GM23248 (cell line): ENCODE measurements at regions not wholly inside any gene's neighbourhood (a gene's known extent, or its start where the extent isn't known, plus 50 kb on each side); places are given as distances from the start of the nearest gene placed in this dataset.
"Not testable (repeated sequence)": the region's sequence is repeated elsewhere in the genome, so short reads cannot be mapped to it uniquely, and the experiment has no call there.

Experiments
- DNase-seq: peaks from one replicate; pipeline ENCODE4 v3.0.0-alpha.2; 2015
- H2AFZ ChIP-seq: fragments of 200-600 bp; sonication (generic); 2 replicates; pipeline ENCODE4 v1.6.1; 2016; ENCODE audit warnings: antibody characterized with exemption
- H3F3A ChIP-seq: fragments of 200-600 bp; sonication (generic); 2 replicates; pipeline ENCODE4 v1.6.1; 2016; ENCODE audit warnings: mild to moderate bottlenecking, antibody characterized with exemption, mixed run types; ENCODE audit not compliant: insufficient read depth
- H3K27ac ChIP-seq: fragments of 200-600 bp; sonication (generic); 2 replicates; pipeline ENCODE4 v1.5.1; 2016; ENCODE audit warnings: mild to moderate bottlenecking
- H3K27me3 ChIP-seq: fragments of 200-600 bp; sonication (generic); replicated peaks from 2 replicates; pipeline ENCODE4 v1.6.1; 2016; ENCODE audit warnings: mild to moderate bottlenecking; ENCODE audit not compliant: insufficient read depth
- H3K36me3 ChIP-seq: fragments of 200-600 bp; sonication (generic); 2 replicates; pipeline ENCODE4 v1.6.1; 2016; ENCODE audit warnings: low read depth, mild to moderate bottlenecking
- H3K4me1 ChIP-seq: fragments of 200-600 bp; sonication (generic); 2 replicates; pipeline ENCODE4 v1.6.1; 2016; ENCODE audit warnings: mild to moderate bottlenecking; ENCODE audit not compliant: insufficient read depth
- H3K4me2 ChIP-seq: fragments of 200-600 bp; sonication (generic); one replicate; pipeline ENCODE4 v1.6.1; 2016; ENCODE audit warnings: mild to moderate bottlenecking; ENCODE audit not compliant: unreplicated experiment
- H3K4me3 ChIP-seq: fragments of 200-600 bp; sonication (generic); 2 replicates; pipeline ENCODE4 v1.5.1; 2016; ENCODE audit warnings: mild to moderate bottlenecking
- H3K79me2 ChIP-seq: fragments of 200-600 bp; sonication (generic); 2 replicates; pipeline ENCODE4 v1.6.1; 2016; ENCODE audit warnings: mild to moderate bottlenecking; ENCODE audit not compliant: insufficient read depth
- H3K9ac ChIP-seq: fragments of 200-600 bp; sonication (generic); 2 replicates; pipeline ENCODE4 v1.6.1; 2016; ENCODE audit warnings: mild to moderate bottlenecking
- H3K9me2 ChIP-seq: fragments of 200-600 bp; sonication (generic); 2 replicates; pipeline ENCODE4 v1.6.1; 2016; ENCODE audit warnings: mixed run types, mild to moderate bottlenecking, moderate library complexity; ENCODE audit not compliant: insufficient read depth
- H3K9me3 ChIP-seq: fragments of 200-600 bp; sonication (generic); one replicate; pipeline ENCODE4 v1.6.1; 2017; ENCODE audit warnings: low read depth
- H4K20me1 ChIP-seq: fragments of 200-600 bp; sonication (generic); 2 replicates; pipeline ENCODE4 v1.6.0; 2016; ENCODE audit not compliant: insufficient read depth
- EZH2 ChIP-seq: fragments of 200-600 bp; sonication (generic); IDR thresholded peaks from 2 replicates; pipeline ENCODE4 v1.6.1; 2018; ENCODE audit warnings: antibody characterized with exemption, mild to moderate bottlenecking; ENCODE audit not compliant: insufficient read depth, poor library complexity, severe bottlenecking
- EZH2phosphoT487 ChIP-seq: fragments of 200-600 bp; sonication (generic); IDR thresholded peaks from 2 replicates; pipeline ENCODE4 v1.6.1; 2018; ENCODE audit warnings: antibody characterized with exemption, moderate library complexity, mild to moderate bottlenecking, low read depth; ENCODE audit not compliant: insufficient read depth
- WGBS, 2 experiments: methylation state at CpG; one replicate each; pipeline ENCODE4 v1.1.6; 2015 to 2017; ENCODE audit warnings: low lambda C conversion rate in 2 of 2, low coverage in 1 of 2; ENCODE audit errors: missing lambda C conversion rate in 2 of 2; 5-methylcytosine and 5-hydroxymethylcytosine counted together
- in situ Hi-C: fragments of 300-500 bp; cut with MboI; formaldehyde crosslinking; loops from 2 replicates; pipeline ENCODE4 v1.15.0; 2020

DNA sequence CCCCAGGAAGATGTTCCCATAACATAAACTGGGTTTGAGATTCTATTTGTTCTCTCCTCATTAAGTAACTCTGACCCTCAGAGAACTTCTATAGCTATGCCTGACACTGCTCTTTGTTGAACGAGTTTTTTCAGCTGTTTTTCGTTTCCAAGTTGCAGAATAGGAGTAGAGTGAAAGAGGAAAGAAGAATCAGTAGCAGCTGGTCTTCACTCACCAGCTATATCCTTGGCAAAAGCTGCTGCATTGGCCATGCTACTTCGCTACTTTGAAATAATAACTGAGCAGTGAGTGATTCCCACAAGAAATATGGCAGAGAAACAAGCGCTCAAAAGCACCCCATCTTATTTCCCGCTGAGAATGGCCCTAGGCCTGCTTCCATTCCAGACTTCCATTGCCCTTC is 329.0 kb downstream of the ISL1 start:
- Histone ChIP-seq H3K4me3 (no peak overlapping the region), H3K27ac (no peak overlapping the region), H3K4me2 (no peak overlapping the region), H3F3A (no peaks in the 10 kb centered on the region), H3K4me1 (no peaks in the 10 kb centered on the region), H3K27me3 (no peaks in the 10 kb centered on the region), H4K20me1 (no peaks in the 10 kb centered on the region), H3K79me2 (no peaks in the 10 kb centered on the region), H3K9ac (no peak overlapping the region), H3K36me3 (no peaks in the 10 kb centered on the region), H2AFZ (no peak overlapping the region), H3K9me3 (no peaks in the 10 kb centered on the region), H3K9me2 (no peaks in the 10 kb centered on the region)
- TF ChIP-seq EZH2 (no peak), EZH2phosphoT487 (no peak)
- no peak for DNase-seq
- WGBS, 2 experiments = 9 to 11% methylated on average over 5 of the region's 5 CpGs
- in situ Hi-C loops = no loop called here

GRCh38 chr5:51715445-51715844 is 332.2 kb downstream of the ISL1 start:
- H3K27me3 ChIP-seq, H3K9me2 ChIP-seq, H3F3A ChIP-seq, DNase-seq, H3K9ac ChIP-seq, H3K4me1 ChIP-seq, H4K20me1 ChIP-seq, H3K4me2 ChIP-seq, H2AFZ ChIP-seq, H3K36me3 ChIP-seq, H3K79me2 ChIP-seq, H3K9me3 ChIP-seq, in situ Hi-C loops, H3K4me3 ChIP-seq, H3K27ac ChIP-seq: not testable (repeated sequence)
- 13 to 37% methylated on average over 2 of the region's 2 CpGs for WGBS, 2 experiments

- no peak overlapping the region for H3K9ac ChIP-seq
- H2AFZ ChIP-seq = no peak overlapping the region
- no peaks in the 10 kb centered on the region for H3K9me2 ChIP-seq
- H3K79me2 ChIP-seq = no peaks in the 10 kb centered on the region
- TF ChIP-seq EZH2 = no peak
- no peak for TF ChIP-seq EZH2phosphoT487
- H3K9me3 ChIP-seq = no peaks in the 10 kb centered on the region
- in situ Hi-C loops = no loop called here
- no peak overlapping the region for H3K27ac ChIP-seq
- H3K27me3 ChIP-seq = no peaks in the 10 kb centered on the region
- no peak overlapping the region for H3K4me3 ChIP-seq
- WGBS, 2 experiments = 3 to 6% methylated on average over 2 of the region's 2 CpGs
- no peak for DNase-seq
- H3K4me1 ChIP-seq = no peaks in the 10 kb centered on the region
- no peaks in the 10 kb centered on the region for H3K36me3 ChIP-seq
- no peaks in the 10 kb centered on the region for H3F3A ChIP-seq
- H3K4me2 ChIP-seq = no peak overlapping the region
- no peaks in the 10 kb centered on the region for H4K20me1 ChIP-seq
Measured at GRCh38 chr5:51731421-51732029, 348.3 kb downstream of the ISL1 start.

DNA sequence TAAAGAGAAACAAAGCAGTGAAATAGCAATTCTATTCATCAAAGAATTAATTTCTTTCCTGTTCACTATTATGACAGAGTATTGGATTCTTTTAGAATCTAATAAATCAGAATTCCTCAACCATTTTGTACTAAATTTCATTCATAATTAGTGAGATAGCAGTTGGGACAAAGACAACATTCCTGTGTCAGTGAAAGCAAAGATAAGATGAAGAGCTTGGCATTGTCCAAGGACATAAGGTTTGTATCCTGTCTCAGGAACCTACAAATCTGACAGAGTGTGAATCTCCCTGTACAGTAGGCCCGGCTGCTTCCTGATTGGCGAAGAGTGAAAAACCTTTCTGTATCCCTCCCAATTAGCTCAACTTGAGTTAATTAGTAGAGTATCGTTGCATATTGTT is 349.1 kb downstream of the ISL1 start:
- Histone ChIP-seq H3K4me3 (no peak overlapping the region), H3K36me3 (no peaks in the 10 kb centered on the region), H3F3A (no peaks in the 10 kb centered on the region), H3K27ac (no peak overlapping the region), H3K9me3 (no peaks in the 10 kb centered on the region), H4K20me1 (no peaks in the 10 kb centered on the region), H3K9ac (no peak overlapping the region), H3K4me2 (no peak overlapping the region), H2AFZ (no peak overlapping the region), H3K79me2 (no peaks in the 10 kb centered on the region), H3K9me2 (no peaks in the 10 kb centered on the region), H3K4me1 (no peaks in the 10 kb centered on the region), H3K27me3 (no peaks in the 10 kb centered on the region)
- in situ Hi-C loops = no loop called here
- TF ChIP-seq EZH2 (no peak), EZH2phosphoT487 (no peak)
- no peak for DNase-seq
- WGBS, 2 experiments = 3 to 6% methylated on average over 3 of the region's 3 CpGs

DNA sequence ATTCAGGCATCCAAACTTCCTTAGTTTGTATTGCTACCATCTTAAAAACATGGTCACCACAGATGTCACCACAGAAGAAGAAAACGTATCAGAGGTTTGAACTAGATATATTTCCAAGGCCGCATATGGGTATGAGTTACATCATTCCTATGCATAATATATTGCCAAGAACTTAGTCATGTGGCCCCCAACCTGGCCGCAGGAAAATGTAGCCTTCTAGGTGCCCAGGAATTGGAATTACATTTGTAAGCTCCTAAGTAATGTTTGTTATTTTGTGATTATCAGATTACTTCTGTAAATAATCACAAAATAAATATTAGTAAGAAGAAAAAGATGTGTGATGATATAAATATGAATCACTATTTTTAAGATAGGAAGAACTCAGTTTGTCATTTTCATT is 351.4 kb downstream of the ISL1 start:
- H4K20me1 ChIP-seq = no peaks in the 10 kb centered on the region
- H3K9ac ChIP-seq = no peak overlapping the region
- H3K27me3 ChIP-seq = no peaks in the 10 kb centered on the region
- no peak overlapping the region for H3K4me2 ChIP-seq
- H3K27ac ChIP-seq = no peak overlapping the region
- no peak overlapping the region for H3K4me3 ChIP-seq
- H3K36me3 ChIP-seq = no peaks in the 10 kb centered on the region
- no peaks in the 10 kb centered on the region for H3K79me2 ChIP-seq
- DNase-seq = no peak
- H3F3A ChIP-seq = no peaks in the 10 kb centered on the region
- H2AFZ ChIP-seq = no peak overlapping the region
- no peaks in the 10 kb centered on the region for H3K9me2 ChIP-seq
- no peaks in the 10 kb centered on the region for H3K4me1 ChIP-seq
- in situ Hi-C loops = no loop called here
- TF ChIP-seq EZH2 (no peak), EZH2phosphoT487 (no peak)
- H3K9me3 ChIP-seq = no peaks in the 10 kb centered on the region
- WGBS, 2 experiments = 39 to 43% methylated on average over 3 of the region's 3 CpGs
